Activated CD4-positive, alpha-beta T cell treated with anti-CD3 and anti-CD28 coated beads for 48 hours (primary cell): ENCODE measurements at regions not wholly inside any gene's neighbourhood (a gene's known extent, or its start where the extent isn't known, plus 50 kb on each side); places are given as distances from the start of the nearest gene placed in this dataset.
"Not testable (repeated sequence)": the region's sequence is repeated elsewhere in the genome, so short reads cannot be mapped to it uniquely, and the experiment has no call there.

Experiments used
- DNase-seq: peaks from one replicate; pipeline ENCODE4 v3.0.0-alpha.2; 2020

GRCh38 chr20:22529150-22530019, 55.0 kb downstream of the FOXA2 start:
- no peak for DNase-seq

- no peak for DNase-seq
These were observed 57.8 kb downstream of the FOXA2 start for GRCh38 chr20:22526512-22527012.

- no peak for DNase-seq
These were observed 58.6 kb downstream of the FOXA2 start for GRCh38 chr20:22525821-22526220.

- no peak for DNase-seq
These were observed 59.1 kb downstream of the FOXA2 start for GRCh38 chr20:22525069-22525820.

GRCh38 chr20:22524393-22525015, 59.9 kb downstream of the FOXA2 start:
- no peak for DNase-seq

- DNase-seq, result no peak
These were observed 60.6 kb downstream of the FOXA2 start for GRCh38 chr20:22523499-22524392.

GRCh38 chr20:22523128-22523498, 61.3 kb downstream of the FOXA2 start:
- DNase-seq, result no peak

- DNase-seq, result no peak
These were observed 61.7 kb downstream of the FOXA2 start for GRCh38 chr20:22522701-22523100.

- not testable (repeated sequence) for DNase-seq
These were observed 62.4 kb downstream of the FOXA2 start for GRCh38 chr20:22521940-22522339.

GRCh38 chr20:22520381-22520780, 64.0 kb downstream of the FOXA2 start:
- DNase-seq, result no peak

- DNase-seq, result no peak
These were observed 69.1 kb downstream of the FOXA2 start for GRCh38 chr20:22515264-22515663.

- no peak for DNase-seq
These were observed 70.8 kb downstream of the FOXA2 start for GRCh38 chr20:22513574-22513973.

- DNase-seq, result no peak
These were observed 71.4 kb downstream of the FOXA2 start for GRCh38 chr20:22512911-22513489.

- DNase-seq, result no peak
These were observed 72.1 kb downstream of the FOXA2 start for GRCh38 chr20:22511943-22512910.

GRCh38 chr20:22509843-22510147, 74.6 kb downstream of the FOXA2 start:
- DNase-seq, result no peak

GRCh38 chr20:22509090-22509842, 75.1 kb downstream of the FOXA2 start:
- no peak for DNase-seq

- DNase-seq, result no peak
These were observed 75.9 kb downstream of the FOXA2 start for GRCh38 chr20:22508426-22508825.

GRCh38 chr20:22507240-22507961, 77.0 kb downstream of the FOXA2 start:
- no peak for DNase-seq

- no peak for DNase-seq
These were observed 77.5 kb downstream of the FOXA2 start for GRCh38 chr20:22506827-22507226.
